ENCODE measurements at regions not wholly inside any gene's neighbourhood (a gene's known extent, or its start where the extent isn't known, plus 50 kb on each side); places are given as distances from the start of the nearest gene placed in this dataset.

GRCh38 chr11:105469931-105470330 is 139.9 kb upstream of the GRIA4 start:
- DNase-seq (ENCODE audit: insufficient read length) (no peak), FAIRE-seq (no peak)
- no peak for TF ChIP-seq TAF1 (IDR thresholded peaks at IDR 0.05; ENCODE audit: borderline replicate concordance, low read depth, low read length)
- no peak for TF ChIP-seq POLR2AphosphoS5 (IDR thresholded peaks at IDR 0.05; ENCODE audit: low read depth, low read length)
- TF ChIP-seq POLR2A (IDR thresholded peaks at IDR 0.05; ENCODE audit: low read depth, low read length): no peak

GRCh38 chr11:105468154-105468553 is 141.7 kb upstream of the GRIA4 start:
- DNase-seq (ENCODE audit: insufficient read length) (no peak), FAIRE-seq (no peak)
- TF ChIP-seq POLR2A (IDR thresholded peaks at IDR 0.05; ENCODE audit: low read depth, low read length) (no peak), TAF1 (IDR thresholded peaks at IDR 0.05; ENCODE audit: borderline replicate concordance, low read depth, low read length) (no peak), POLR2AphosphoS5 (IDR thresholded peaks at IDR 0.05; ENCODE audit: low read depth, low read length) (no peak)

- no peak for DNase-seq (ENCODE audit: insufficient read length)
- FAIRE-seq: no peak
Observed at GRCh38 chr11:105466582-105467228, 143.2 kb upstream of the GRIA4 start.

GRCh38 chr11:105458071-105458470 is 151.8 kb upstream of the GRIA4 start:
- TF ChIP-seq TAF1 (IDR thresholded peaks at IDR 0.05; ENCODE audit: borderline replicate concordance, low read depth, low read length) (no peak), POLR2A (IDR thresholded peaks at IDR 0.05; ENCODE audit: low read depth, low read length) (no peak), POLR2AphosphoS5 (IDR thresholded peaks at IDR 0.05; ENCODE audit: low read depth, low read length) (no peak)
- no peak for FAIRE-seq
- DNase-seq (ENCODE audit: insufficient read length): no peak

More at GRCh38 chr11:105466582-105467228, 143.2 kb upstream of the GRIA4 start:
- TF ChIP-seq POLR2A (IDR thresholded peaks at IDR 0.05; ENCODE audit: low read depth, low read length) (no peak), POLR2AphosphoS5 (IDR thresholded peaks at IDR 0.05; ENCODE audit: low read depth, low read length) (no peak), TAF1 (IDR thresholded peaks at IDR 0.05; ENCODE audit: borderline replicate concordance, low read depth, low read length) (no peak)

GRCh38 chr11:105456950-105457349 is 152.9 kb upstream of the GRIA4 start:
- TF ChIP-seq TAF1 (IDR thresholded peaks at IDR 0.05; ENCODE audit: borderline replicate concordance, low read depth, low read length): no peak
- no peak for TF ChIP-seq POLR2A (IDR thresholded peaks at IDR 0.05; ENCODE audit: low read depth, low read length)
- TF ChIP-seq POLR2AphosphoS5 (IDR thresholded peaks at IDR 0.05; ENCODE audit: low read depth, low read length): no peak
- FAIRE-seq (peak; percentile 5), DNase-seq (ENCODE audit: insufficient read length) (no peak)

- TF ChIP-seq TAF1 (IDR thresholded peaks at IDR 0.05; ENCODE audit: borderline replicate concordance, low read depth, low read length) (no peak), POLR2AphosphoS5 (IDR thresholded peaks at IDR 0.05; ENCODE audit: low read depth, low read length) (no peak), POLR2A (IDR thresholded peaks at IDR 0.05; ENCODE audit: low read depth, low read length) (no peak)
- FAIRE-seq (no peak), DNase-seq (ENCODE audit: insufficient read length) (no peak)
Observed at GRCh38 chr11:105449100-105449734, 160.7 kb upstream of the GRIA4 start.

GRCh38 chr11:105448703-105449079 is 161.2 kb upstream of the GRIA4 start:
- TF ChIP-seq POLR2AphosphoS5 (IDR thresholded peaks at IDR 0.05; ENCODE audit: low read depth, low read length): no peak
- no peak for TF ChIP-seq TAF1 (IDR thresholded peaks at IDR 0.05; ENCODE audit: borderline replicate concordance, low read depth, low read length)
- FAIRE-seq (no peak), DNase-seq (ENCODE audit: insufficient read length) (no peak)

- TF ChIP-seq TAF1 (IDR thresholded peaks at IDR 0.05; ENCODE audit: borderline replicate concordance, low read depth, low read length) (no peak), POLR2AphosphoS5 (IDR thresholded peaks at IDR 0.05; ENCODE audit: low read depth, low read length) (no peak), POLR2A (IDR thresholded peaks at IDR 0.05; ENCODE audit: low read depth, low read length) (no peak)
- no peak for DNase-seq (ENCODE audit: insufficient read length)
- no peak for FAIRE-seq
Observed at GRCh38 chr11:105447936-105448702, 161.8 kb upstream of the GRIA4 start.

- DNase-seq (ENCODE audit: insufficient read length): no peak
- no peak for FAIRE-seq
- TF ChIP-seq POLR2AphosphoS5 (IDR thresholded peaks at IDR 0.05; ENCODE audit: low read depth, low read length) (no peak), POLR2A (IDR thresholded peaks at IDR 0.05; ENCODE audit: low read depth, low read length) (no peak), TAF1 (IDR thresholded peaks at IDR 0.05; ENCODE audit: borderline replicate concordance, low read depth, low read length) (no peak)
Observed at GRCh38 chr11:105443623-105444022, 166.2 kb upstream of the GRIA4 start.

GRCh38 chr11:105432241-105432995 is 177.5 kb upstream of the GRIA4 start:
- FAIRE-seq: no peak
- DNase-seq (ENCODE audit: insufficient read length): no peak
- no peak for TF ChIP-seq POLR2AphosphoS5 (IDR thresholded peaks at IDR 0.05; ENCODE audit: low read depth, low read length)
- no peak for TF ChIP-seq TAF1 (IDR thresholded peaks at IDR 0.05; ENCODE audit: borderline replicate concordance, low read depth, low read length)
- no peak for TF ChIP-seq POLR2A (IDR thresholded peaks at IDR 0.05; ENCODE audit: low read depth, low read length)
